ENCODE measurements at regions not wholly inside any gene's neighbourhood (a gene's known extent, or its start where the extent isn't known, plus 50 kb on each side); places are given as distances from the start of the nearest gene placed in this dataset.
"Not testable (repeated sequence)": the region's sequence is repeated elsewhere in the genome, so short reads cannot be mapped to it uniquely, and the experiment has no call there.

DNA sequence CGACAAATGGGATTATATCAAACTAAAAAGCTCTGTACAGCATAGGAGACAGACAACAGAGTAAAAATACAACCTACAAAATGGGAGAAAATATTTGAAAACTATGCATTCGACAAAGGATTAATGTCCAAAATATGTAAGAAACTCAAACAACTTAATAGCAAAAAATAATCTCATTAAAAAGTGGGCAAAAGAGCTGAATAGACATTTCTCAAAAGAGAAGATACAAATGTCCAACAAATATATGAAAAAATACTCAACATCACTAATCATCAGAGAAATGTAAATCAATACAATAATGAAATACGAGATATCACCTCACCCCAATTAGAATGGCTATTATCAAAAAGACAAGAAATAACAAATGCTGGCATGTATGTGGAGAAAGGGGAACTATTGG, 272.9 kb downstream of the KLHL13 start:
- no peak for DNase-seq

DNA sequence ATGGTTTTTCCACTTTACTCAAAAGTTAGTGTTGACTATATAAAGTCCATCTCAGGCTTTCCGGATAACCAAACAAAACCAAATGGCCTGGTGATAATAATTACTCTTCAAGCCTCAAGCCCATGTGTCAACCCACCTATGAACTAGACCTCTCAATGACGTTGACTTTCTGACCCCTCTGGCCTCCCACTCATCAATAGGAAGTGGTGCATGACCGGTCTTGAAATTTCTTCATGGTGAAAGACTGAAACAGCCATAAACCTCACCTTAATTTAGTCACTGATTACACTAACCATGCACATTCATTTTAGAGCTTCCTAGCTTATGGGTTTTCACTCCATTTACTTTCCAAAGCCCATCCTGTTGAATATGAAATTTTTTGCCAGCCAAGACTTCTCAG, 276.0 kb downstream of the KLHL13 start:
- DNase-seq = no peak

DNA sequence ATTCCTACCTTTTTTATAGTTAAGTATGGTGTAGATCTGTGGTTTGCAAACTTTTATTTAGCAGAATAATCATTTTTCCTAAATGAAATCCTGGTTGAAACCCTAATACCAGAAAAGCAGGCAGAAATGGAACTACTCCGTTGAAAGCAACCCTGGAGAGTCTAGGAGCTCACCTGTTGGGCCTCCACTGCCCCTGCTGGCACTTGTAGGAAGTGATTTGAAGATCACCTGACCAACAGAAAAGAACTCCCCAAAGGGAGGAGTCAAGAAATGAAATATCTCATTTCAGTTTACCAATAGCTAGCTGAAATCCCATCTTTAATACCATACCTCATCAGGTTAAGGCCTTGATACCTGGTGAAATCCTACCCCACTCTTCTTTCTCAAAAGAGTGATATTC, 277.1 kb downstream of the KLHL13 start:
- DNase-seq = no peak

- DNase-seq = no peak
These were observed 277.9 kb downstream of the KLHL13 start for GRCh38 chrX:117838581-117839331.

- peak in 1 of 3 donors; percentile 11 for DNase-seq
These were observed 281.6 kb downstream of the KLHL13 start for GRCh38 chrX:117835034-117835433.

DNA sequence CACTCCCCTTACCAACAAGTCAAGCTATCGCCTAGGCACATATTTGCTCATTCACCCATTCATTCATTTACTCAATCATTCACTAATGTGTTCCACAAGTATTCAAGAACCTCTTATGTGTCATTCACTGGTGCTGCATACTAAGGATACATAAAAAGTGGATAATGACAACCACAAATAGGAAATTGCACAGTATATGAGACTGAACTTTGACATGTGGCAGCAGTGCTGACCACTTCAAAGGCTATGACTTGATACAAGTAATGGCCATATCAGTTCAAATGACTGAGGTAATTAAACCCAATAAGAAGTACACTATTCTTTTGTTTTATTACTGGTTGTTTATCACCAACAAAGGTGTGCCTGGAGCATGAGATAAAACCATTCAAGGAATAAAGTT, 282.5 kb downstream of the KLHL13 start:
- no peak for DNase-seq

DNA sequence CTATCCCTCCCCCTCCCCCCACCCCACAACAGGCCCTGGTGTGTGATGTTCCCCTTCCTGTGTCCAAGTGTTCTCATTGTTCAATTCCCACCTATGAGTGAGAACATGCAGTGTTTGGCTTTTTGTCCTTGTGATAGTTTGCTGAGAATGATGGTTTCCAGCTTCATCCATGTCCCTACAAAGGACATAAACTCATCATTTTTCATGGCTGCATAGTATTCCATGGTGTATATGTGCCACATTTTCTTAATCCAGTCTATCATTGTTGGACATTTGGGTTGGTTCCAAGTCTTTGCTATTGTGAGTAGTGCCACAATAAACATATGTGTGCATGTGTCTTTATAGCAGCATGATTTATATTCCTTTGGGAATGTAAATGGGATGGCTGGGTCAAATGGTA, 295.1 kb downstream of the KLHL13 start:
- not testable (repeated sequence) for DNase-seq

- no peak for DNase-seq
These were observed 308.2 kb downstream of the KLHL13 start for GRCh38 chrX:117808426-117808825.

GRCh38 chrX:117803463-117803862, 313.1 kb downstream of the KLHL13 start:
- DNase-seq = no peak

DNA sequence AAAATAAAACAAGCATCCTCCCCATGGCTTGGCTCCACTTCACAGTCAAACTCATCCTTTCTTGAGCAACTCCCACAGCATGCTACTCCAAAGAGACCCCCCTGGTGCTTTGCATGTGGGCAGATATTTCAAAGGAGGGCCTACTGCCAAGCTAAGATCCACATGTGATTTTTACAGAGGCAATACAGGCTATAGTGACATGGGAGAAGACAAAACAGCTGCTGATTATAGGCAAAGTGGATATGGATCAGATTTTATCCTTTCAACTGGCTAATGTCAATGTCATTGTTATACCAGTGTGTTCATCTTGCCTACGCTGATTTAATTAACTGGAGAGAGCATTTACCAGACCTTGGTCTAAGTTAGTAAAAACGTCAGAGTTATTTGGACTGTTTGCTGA, 328.3 kb downstream of the KLHL13 start:
- DNase-seq = no peak

DNA sequence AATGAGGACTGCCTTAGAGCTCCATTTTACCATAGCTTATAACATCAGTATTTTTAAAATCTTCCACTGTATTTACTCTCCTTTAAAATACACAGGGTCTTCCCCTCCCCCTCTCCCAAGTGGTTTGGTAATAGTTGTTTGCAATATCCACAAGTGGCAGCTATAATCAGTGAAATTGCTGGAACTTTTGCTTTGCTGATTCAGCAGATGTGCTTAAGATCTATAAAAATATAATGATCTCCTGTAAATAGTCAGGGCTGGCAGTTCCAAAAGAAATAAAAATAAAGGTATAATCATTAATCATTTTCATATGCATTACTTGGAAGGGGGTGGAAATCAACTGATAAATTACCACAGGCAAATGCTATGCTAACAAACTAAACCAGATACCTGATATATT, 345.2 kb downstream of the KLHL13 start:
- no peak for DNase-seq

DNA sequence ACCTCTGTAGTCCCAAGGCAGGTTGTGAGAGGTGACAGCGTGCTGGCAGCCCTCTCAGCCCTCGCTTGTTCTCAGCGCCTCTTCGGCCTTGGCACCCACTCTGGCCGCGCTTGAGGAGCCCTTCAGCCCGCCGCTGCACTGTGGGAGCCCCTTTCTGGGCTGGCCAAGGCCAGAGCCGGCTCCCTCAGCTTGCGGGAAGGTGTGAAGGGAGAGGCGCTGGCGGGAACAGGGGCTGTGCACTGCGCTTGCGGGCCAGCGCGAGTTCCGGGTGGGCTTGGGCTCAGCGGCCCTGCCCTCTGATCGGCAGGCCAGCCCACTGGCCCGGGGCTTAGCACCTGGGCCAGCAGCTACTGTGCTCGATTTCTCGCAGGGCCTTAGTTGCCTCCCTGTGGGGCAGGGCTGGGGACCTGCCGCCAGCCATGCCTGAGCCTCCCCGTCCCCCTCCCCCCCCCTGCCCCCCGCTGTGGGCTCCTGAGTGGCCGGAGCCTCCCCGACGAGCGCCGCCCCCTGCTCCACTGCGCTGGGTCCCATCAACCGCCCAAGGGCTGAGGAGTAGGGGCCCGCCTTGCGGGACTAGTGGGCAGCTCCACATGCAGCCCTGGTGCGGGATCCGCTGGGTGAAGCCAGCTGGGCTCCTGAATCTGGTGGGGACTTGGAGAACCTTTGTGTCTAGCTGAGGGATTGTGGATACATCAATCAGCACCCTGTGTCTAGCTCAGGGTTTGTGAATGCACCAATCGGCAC, 347.6 kb downstream of the KLHL13 start:
- no peak for DNase-seq

- peak; percentile 3 to 9 (median 4) for DNase-seq
These were observed 351.4 kb downstream of the KLHL13 start for GRCh38 chrX:117765211-117765610.

DNA sequence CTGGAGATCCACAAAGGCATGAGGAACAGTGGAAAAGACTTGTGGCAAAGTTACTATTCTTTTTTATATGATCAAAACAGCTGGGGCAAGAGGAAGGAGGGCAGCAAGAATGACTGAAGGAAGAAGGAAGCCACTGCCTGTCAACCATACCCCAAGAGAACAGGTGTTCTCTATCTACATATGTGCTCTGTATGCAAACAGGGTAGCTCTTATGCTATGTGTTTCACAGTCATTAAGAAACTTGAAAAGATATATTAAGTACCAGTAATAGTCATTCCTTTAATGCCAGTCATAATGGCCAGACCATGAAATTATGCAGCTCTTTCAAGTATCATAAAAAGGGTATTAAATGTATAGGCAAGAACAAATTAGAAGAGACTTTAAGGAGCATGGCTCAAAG, 363.9 kb downstream of the KLHL13 start:
- no peak for DNase-seq

GRCh38 chrX:117751155-117751554, 365.5 kb downstream of the KLHL13 start:
- no peak for DNase-seq

DNA sequence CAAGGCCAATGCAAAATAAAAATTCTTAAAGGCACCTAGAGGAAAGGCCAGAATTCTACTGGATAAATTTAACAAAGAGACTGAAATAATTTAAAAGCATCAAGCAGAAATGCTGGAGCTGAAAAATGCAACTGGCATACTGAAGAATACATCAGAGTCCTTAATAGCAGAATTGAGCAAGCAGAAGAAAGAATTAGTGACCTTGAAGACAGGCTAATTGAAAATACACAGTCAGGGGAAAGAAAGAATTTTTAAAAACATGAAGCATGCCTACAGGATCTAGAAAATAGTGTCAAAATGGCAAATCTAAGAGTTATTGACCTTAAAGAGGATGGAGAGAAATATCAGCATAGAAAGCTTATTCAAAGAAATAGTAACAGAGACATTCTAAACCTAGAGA, 371.7 kb downstream of the KLHL13 start:
- DNase-seq = no peak

DNA sequence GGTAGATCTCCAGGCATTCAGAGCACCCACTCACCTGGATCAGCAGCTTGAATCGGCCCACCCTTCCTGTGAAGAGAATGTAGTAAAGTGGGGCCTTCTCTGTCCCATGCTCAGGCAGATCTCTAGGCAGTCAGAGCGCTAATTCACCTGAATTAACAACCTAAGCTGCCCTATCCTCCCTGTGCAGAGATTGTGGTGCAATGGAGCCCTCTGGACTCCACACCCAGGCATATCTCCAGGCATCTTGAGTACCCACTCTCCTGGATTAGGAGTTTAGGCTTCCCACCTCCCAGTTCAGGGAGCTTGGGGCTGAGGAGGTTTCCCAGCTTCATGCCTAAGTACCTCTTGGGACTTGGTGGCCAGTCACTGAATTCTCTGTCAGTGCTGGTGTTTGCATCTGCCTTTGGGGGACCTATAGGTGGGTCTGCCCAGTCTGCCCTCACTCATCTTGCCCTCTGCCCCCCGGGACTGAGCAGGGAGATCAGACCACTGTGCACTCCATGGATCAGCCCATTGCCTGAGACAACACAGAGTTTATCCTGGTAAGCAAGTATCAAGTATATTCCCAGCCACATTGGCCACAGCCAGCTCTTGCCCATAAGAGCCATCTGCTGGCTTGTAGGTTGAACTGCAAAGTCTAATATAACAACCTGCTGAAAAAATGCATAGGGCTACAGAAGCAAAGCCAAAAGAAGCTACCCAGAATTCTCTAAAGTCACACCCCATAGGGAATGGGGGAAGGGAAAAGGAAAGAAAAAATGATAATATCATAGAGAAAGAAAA, 372.9 kb downstream of the KLHL13 start:
- peak in 1 of 3 donors; percentile 1 for DNase-seq

DNA sequence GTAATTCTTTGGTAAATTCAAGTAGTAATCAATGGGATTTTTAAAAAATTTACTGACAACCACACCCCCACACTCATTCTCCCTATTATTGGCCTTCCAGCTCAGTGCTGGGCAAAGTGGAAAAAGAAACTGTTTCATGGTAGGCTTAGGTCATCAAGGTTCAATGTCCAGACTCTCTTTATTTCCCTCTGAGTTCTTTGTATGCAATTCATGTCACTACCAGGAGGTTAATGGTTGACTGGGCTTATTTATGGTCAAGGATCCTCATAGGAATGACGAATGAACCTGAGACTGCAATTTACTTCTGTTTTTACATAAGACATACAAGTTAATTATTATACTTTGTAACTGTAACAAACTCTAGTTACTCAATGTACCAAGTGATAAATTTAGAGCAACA, 403.2 kb downstream of the KLHL13 start:
- DNase-seq = no peak

DNA sequence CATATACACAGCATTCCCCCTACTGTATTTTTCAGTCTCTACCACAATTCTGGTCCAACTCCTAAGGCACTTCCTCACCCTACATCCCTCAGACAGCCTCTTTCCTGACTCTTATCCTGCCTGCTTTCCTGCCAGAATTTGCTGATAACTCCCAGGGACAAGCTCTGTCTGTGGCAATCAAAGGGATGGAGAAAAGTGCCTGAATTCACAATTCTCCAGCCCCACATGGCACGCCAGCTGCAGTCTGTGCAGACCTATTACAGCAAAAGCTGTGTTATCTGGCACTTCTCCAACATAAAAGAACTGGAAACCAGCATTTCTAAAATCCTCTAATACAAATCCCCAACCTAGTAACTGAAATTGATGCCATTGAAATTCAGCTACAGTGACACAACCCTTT, 404.8 kb downstream of the KLHL13 start:
- no peak for DNase-seq

DNA sequence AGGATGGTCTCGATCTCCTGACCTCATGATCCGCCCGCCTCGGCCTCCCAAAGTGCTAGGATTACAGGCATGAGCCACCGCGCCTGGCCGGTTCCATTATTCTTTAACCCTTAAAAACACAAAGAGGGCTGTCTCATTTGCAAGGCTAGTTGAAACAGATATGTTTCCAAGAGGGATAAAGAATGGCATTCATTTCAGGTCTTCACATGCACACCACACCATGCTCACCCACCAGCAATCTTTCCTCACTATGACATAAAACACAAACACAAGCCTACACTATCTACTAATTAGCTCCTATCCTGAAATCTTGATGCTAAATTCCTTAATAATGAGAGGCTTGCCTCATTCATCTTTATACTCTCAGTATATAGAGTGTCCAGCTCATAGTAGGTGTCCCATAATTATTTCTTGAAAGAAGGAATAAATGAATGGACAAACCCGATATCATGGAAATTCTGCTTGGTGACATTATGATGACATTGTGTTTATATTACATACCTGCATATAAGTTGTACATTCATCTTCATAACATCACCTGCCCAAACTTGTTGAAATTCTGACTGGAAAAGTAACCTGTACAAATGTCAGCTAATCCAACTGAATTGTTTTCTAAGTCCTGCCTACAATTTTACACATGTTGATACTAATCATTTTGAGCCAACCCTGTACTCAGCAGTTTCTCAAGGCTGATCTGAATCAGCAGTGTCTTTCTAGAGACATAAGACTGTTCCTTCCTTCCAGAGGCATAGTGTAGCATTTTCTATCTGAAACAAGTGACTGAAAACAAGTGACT, 408.5 kb downstream of the KLHL13 start:
- DNase-seq = no peak

GRCh38 chrX:117701050-117701449, 415.6 kb downstream of the KLHL13 start:
- no peak for DNase-seq

GRCh38 chrX:117689956-117690355, 426.7 kb downstream of the KLHL13 start:
- DNase-seq = peak in 1 of 3 donors; percentile 3
